Body of pancreas (tissue), 4 donors: ENCODE measurements at regions not wholly inside any gene's neighbourhood (a gene's known extent, or its start where the extent isn't known, plus 50 kb on each side); places are given as distances from the start of the nearest gene placed in this dataset.

Experiments used
- ATAC-seq: fragments of 150-250 bp; one replicate; pipeline ENCODE4 v1.9.1; 2016
- DNase-seq, 4 donors: peaks; one replicate each; pipeline ENCODE4 v3.0.0-alpha.2; 2019
- H3K27ac ChIP-seq, 4 donors: fragments of 200-600 bp; sonication (generic); 1 replicate in 3 of 4; 2 replicates in 1 of 4; pipeline versions ENCODE4 v1.5.1 to v1.6.1; 2016 to 2019; ENCODE audit warnings: mild to moderate bottlenecking in 1 of 4, mixed read lengths in 1 of 4, moderate library complexity in 1 of 4
- H3K27me3 ChIP-seq, 2 donors: fragments of 200-600 bp; sonication (generic); one replicate each; pipeline ENCODE4 v1.6.0; 2016; ENCODE audit warnings: mild to moderate bottlenecking in 1 of 2
- H3K36me3 ChIP-seq, 2 donors: fragments of 200-600 bp; sonication (generic); replicated peaks in 1 of 2; 2 replicates each; pipeline ENCODE4 v1.5.1; 2016; ENCODE audit warnings: low read depth in 2 of 2; ENCODE audit not compliant: insufficient read depth in 1 of 2
- H3K4me1 ChIP-seq: fragments of 200-600 bp; sonication (generic); one replicate; pipeline ENCODE4 v1.6.0; 2016
- H3K4me3 ChIP-seq, 2 donors: fragments of 200-600 bp; sonication (generic); 1 replicate in 1 of 2; 2 replicates in 1 of 2; pipeline ENCODE4 v1.5.1; 2016 to 2019
- H3K9me3 ChIP-seq, 3 donors: fragments of 200-600 bp; sonication (generic); 1 replicate in 2 of 3; 2 replicates in 1 of 3; pipeline ENCODE4 v1.5.1; 2016
- POLR2A ChIP-seq, 3 donors: fragments of 450-650 bp; IDR thresholded peaks; one replicate each; pipeline ENCODE4 v1.6.1; 2016; ENCODE audit warnings: antibody characterized with exemption in 3 of 3, mild to moderate bottlenecking in 2 of 3
- WGBS, 2 donors: methylation state at CpG; one replicate each; pipeline ENCODE4 v1.1.5; 2017; 5-methylcytosine and 5-hydroxymethylcytosine counted together
- intact Hi-C: fragments of 100-400 bp; cut with DNase I; formaldehyde crosslinking; loops from one replicate; pipeline ENCODE4 v1.15.1; 2023
- TF ChIP-seq, protein P1 (sequence below), 7 experiments: fragments of 450-650 bp in 4 of 7; fragments of 200-600 bp in 3 of 7; sonication (generic) in 3 of 7; IDR thresholded peaks; one replicate each; pipeline ENCODE4 v1.5.1; 2016 to 2019; ENCODE audit warnings: antibody characterized with exemption in 7 of 7

DNA sequence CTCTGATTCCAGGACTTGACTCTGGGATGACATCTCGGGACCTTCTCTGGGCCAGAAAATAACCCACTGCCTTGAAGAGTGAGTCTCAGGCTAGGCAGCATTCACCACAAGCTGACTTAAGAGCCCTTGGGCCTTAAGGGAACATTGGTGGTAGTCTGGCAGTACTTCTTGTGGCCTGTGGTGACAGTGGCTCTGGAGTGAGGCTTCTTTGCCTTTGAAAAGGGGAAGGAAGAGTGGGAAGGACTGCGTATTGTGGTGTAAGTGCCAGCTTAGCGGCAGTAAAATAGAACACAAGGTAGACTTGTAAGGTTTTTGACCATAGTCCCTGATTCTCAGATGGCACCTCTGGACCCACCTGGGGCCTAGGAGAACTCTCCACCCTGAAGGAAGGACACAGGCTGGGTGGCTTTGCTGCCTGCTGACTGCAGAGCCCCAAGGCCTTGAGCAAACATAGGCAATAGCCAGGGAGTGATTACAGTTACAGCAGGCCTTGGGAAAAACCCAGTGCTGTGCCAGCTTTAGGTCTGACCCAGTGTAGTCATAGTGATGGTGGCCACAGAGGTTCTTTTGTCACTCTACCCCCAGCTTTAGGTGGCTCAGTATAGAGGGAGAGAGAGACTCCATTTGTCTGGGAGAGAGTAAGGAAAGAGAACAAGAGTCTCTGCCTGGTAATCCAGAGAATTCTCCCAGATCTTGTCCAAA, 483.9 kb downstream of the SH2D4B start:
- peak; percentile 38 for ATAC-seq
- Histone ChIP-seq H3K9me3 (no peaks in the 10 kb centered on the region), H3K27ac (no peak overlapping the region), H3K27me3 (no peaks in the 10 kb centered on the region), H3K4me1 (no peaks in the 10 kb centered on the region), H3K36me3 (no peaks in the 10 kb centered on the region), H3K4me3 (no peak overlapping the region)
- TF ChIP-seq POLR2A (IDR thresholded peaks at IDR 0.05): no peak
- TF ChIP-seq, protein P1, sequence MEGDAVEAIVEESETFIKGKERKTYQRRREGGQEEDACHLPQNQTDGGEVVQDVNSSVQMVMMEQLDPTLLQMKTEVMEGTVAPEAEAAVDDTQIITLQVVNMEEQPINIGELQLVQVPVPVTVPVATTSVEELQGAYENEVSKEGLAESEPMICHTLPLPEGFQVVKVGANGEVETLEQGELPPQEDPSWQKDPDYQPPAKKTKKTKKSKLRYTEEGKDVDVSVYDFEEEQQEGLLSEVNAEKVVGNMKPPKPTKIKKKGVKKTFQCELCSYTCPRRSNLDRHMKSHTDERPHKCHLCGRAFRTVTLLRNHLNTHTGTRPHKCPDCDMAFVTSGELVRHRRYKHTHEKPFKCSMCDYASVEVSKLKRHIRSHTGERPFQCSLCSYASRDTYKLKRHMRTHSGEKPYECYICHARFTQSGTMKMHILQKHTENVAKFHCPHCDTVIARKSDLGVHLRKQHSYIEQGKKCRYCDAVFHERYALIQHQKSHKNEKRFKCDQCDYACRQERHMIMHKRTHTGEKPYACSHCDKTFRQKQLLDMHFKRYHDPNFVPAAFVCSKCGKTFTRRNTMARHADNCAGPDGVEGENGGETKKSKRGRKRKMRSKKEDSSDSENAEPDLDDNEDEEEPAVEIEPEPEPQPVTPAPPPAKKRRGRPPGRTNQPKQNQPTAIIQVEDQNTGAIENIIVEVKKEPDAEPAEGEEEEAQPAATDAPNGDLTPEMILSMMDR (IDR thresholded peaks at IDR 0.05): no peak
- 56 to 97% methylated on average over 3 of the region's 3 CpGs for WGBS, 2 donors
- intact Hi-C loops: no loop called here
- peak in 3 of 4 donors; percentile 10 to 27 (median 19) for DNase-seq

GRCh38 chr10:81026591-81026990, 488.9 kb downstream of the SH2D4B start:
- no peaks in the 10 kb centered on the region for H3K27me3 ChIP-seq
- no peak for ATAC-seq
- WGBS, 2 donors: 38 to 44% methylated on average over 3 of the region's 3 CpGs
- DNase-seq: no peak
- no peak overlapping the region for H3K4me3 ChIP-seq
- no peak overlapping the region for H3K27ac ChIP-seq
- TF ChIP-seq POLR2A (IDR thresholded peaks at IDR 0.05): no peak
- TF ChIP-seq, protein P1 (IDR thresholded peaks at IDR 0.05): no peak
- H3K9me3 ChIP-seq: no peaks in the 10 kb centered on the region
- intact Hi-C loops: no loop called here
- H3K36me3 ChIP-seq: no peaks in the 10 kb centered on the region
- no peaks in the 10 kb centered on the region for H3K4me1 ChIP-seq

GRCh38 chr10:81027223-81027622, 489.5 kb downstream of the SH2D4B start:
- Histone ChIP-seq H3K27ac (no peak overlapping the region), H3K9me3 (no peaks in the 10 kb centered on the region), H3K4me1 (no peaks in the 10 kb centered on the region), H3K36me3 (no peaks in the 10 kb centered on the region), H3K27me3 (no peaks in the 10 kb centered on the region), H3K4me3 (no peak overlapping the region)
- 64 to 65% methylated on average over 1 of the region's 1 CpG for WGBS, 2 donors
- ATAC-seq (no peak), DNase-seq (no peak)
- intact Hi-C loops: no loop called here
- TF ChIP-seq POLR2A (IDR thresholded peaks at IDR 0.05): no peak
- TF ChIP-seq, protein P1 (IDR thresholded peaks at IDR 0.05): no peak

GRCh38 chr10:81027706-81028105, 490.0 kb downstream of the SH2D4B start:
- Histone ChIP-seq H3K4me3 (no peak overlapping the region), H3K4me1 (no peaks in the 10 kb centered on the region), H3K36me3 (no peaks in the 10 kb centered on the region), H3K27ac (no peak overlapping the region), H3K9me3 (no peaks in the 10 kb centered on the region), H3K27me3 (no peaks in the 10 kb centered on the region)
- no peak for TF ChIP-seq POLR2A (IDR thresholded peaks at IDR 0.05)
- TF ChIP-seq, protein P1 (IDR thresholded peaks at IDR 0.05): no peak
- ATAC-seq: no peak
- intact Hi-C loops: no loop called here
- 78 to 83% methylated on average over 2 to 4 of the region's 4 CpGs for WGBS, 2 donors
- no peak for DNase-seq

DNA sequence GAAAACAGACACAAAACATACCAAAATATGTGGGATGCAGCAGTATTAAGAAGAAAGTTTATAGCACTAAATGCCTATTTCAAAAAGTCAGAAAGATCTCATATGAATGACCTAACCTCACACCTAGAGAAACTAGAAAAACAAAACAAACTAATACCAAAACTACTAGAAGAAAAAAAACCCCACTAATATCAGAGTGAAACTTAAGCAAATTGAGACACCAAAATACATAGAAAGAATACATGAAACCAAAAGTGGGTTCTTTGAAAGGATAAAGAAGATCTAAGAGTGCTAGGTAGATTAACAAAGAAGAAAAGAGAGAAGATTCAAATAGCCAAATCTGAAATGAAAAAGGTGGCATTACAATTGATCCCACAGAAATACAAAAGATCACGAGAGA, 494.1 kb downstream of the SH2D4B start:
- no peaks in the 10 kb centered on the region for H3K36me3 ChIP-seq
- intact Hi-C loops: no loop called here
- no peak for ATAC-seq
- WGBS, 2 donors: 80% methylated on average over 1 of the region's 1 CpG
- H3K9me3 ChIP-seq: no peaks in the 10 kb centered on the region
- H3K27ac ChIP-seq: no peak overlapping the region
- no peak overlapping the region for H3K4me3 ChIP-seq
- no peaks in the 10 kb centered on the region for H3K4me1 ChIP-seq
- DNase-seq: no peak
- TF ChIP-seq POLR2A (IDR thresholded peaks at IDR 0.05): no peak
- TF ChIP-seq, protein P1 (IDR thresholded peaks at IDR 0.05): no peak
- H3K27me3 ChIP-seq: no peaks in the 10 kb centered on the region
